K562 (cell line): ENCODE measurements at regions not wholly inside any gene's neighbourhood (a gene's known extent, or its start where the extent isn't known, plus 50 kb on each side); places are given as distances from the start of the nearest gene placed in this dataset.
A peak's percentile ranks its signal among the peaks of the same experiment; 100 is the strongest.

Experiments used
- ARID3A ChIP-seq: IDR thresholded peaks from 2 replicates; pipeline ENCODE4 v1.6.1; 2012; ENCODE audit warnings: low read depth, low read length, improper control_type of control experiment, borderline replicate concordance
- CHD7 ChIP-seq: fragments of 200-600 bp; sonication (generic); IDR thresholded peaks from one replicate; pipeline ENCODE4 v1.6.1; 2012; ENCODE audit warnings: mild to moderate bottlenecking, low read depth, low read length, inconsistent platforms
- HOXB6 ChIP-seq: fragments of 250-450 bp; sonication (Bioruptor Pico); IDR thresholded peaks from 2 replicates; pipeline ENCODE4 v1.5.1; 2022; ENCODE audit warnings: mild to moderate bottlenecking, borderline replicate concordance
- MTF1 ChIP-seq: fragments of 250-450 bp; sonication (Bioruptor Pico); IDR thresholded peaks from 2 replicates; pipeline ENCODE4 v1.9.0; 2021; ENCODE audit warnings: moderate library complexity, mild to moderate bottlenecking, inconsistent platforms, borderline replicate concordance
- PKNOX1 ChIP-seq: fragments of 450-650 bp; IDR thresholded peaks from 2 replicates; pipeline ENCODE4 v1.6.1; 2016
- SP2 ChIP-seq: IDR thresholded peaks from 2 replicates; pipeline ENCODE4 v1.6.1; 2011; ENCODE audit warnings: mild to moderate bottlenecking, low read depth, low read length, moderate library complexity; ENCODE audit not compliant: poor library complexity, severe bottlenecking; ENCODE audit errors: extremely low read depth
- ZNF134 ChIP-seq: fragments of 250-450 bp; sonication (Bioruptor Pico); conservative IDR thresholded peaks from 2 replicates; pipeline ENCODE4 v1.4.0; 2020
- ZNF277 ChIP-seq: fragments of 250-450 bp; sonication (Bioruptor Pico); IDR thresholded peaks from 2 replicates; pipeline ENCODE4 v1.8.0; 2022; ENCODE audit warnings: inconsistent platforms, mild to moderate bottlenecking, moderate library complexity, borderline replicate concordance
- ZNF449 ChIP-seq: fragments of 250-450 bp; sonication (Bioruptor Pico); IDR thresholded peaks from 2 replicates; pipeline ENCODE4 v1.8.0; 2022; ENCODE audit warnings: moderate library complexity, mild to moderate bottlenecking, inconsistent platforms
- ZNF668 ChIP-seq: fragments of 250-450 bp; sonication (Bioruptor Pico); IDR thresholded peaks from 2 replicates; pipeline ENCODE4 v1.8.0; 2022; ENCODE audit warnings: mild to moderate bottlenecking, inconsistent platforms

- TF ChIP-seq PKNOX1 (no peak), ZNF449 (CRISPR knock-in tag) (peak; percentile 75; the same call in 1 of the 2 replicates), HOXB6 (CRISPR knock-in tag) (0 out of 2 replicates have a peak, but pooled peaks have one; percentile 11), ZNF134 (no peak), SP2 (no peak), MTF1 (CRISPR knock-in tag) (peak; percentile 15; the same call in 1 of the 2 replicates), ZNF277 (CRISPR knock-in tag) (peak; percentile 94; the same call in 1 of the 2 replicates), ZNF668 (CRISPR knock-in tag) (no peak), CHD7 (no peak), ARID3A (no peak)
Measured at GRCh38 chr2:66762761-66763160, 327.8 kb downstream of the MEIS1 start (continued).
